CD4-positive, alpha-beta T cell (primary cell): ENCODE measurements at regions not wholly inside any gene's neighbourhood (a gene's known extent, or its start where the extent isn't known, plus 50 kb on each side); places are given as distances from the start of the nearest gene placed in this dataset.

ENCODE experiments used
- ATAC-seq: fragments of 200-7000 bp; cut with Tn5 transposase; one replicate; pipeline ENCODE4 v1.10.0; 2022; ENCODE audit warnings: mild to moderate bottlenecking; ENCODE audit not compliant: poor library complexity
- CTCF ChIA-PET: fragments of 350-600 bp; sonication (Branson Sonifier 250); formaldehyde crosslinking; loops from one replicate; lab custom pipeline; 2021; ENCODE audit warnings: antibody characterized with exemption, inconsistent platforms; lab: Charles Lee
- POLR2A ChIA-PET: fragments of 350-600 bp; sonication (Branson Sonifier 250); formaldehyde crosslinking; loops from one replicate; lab custom pipeline; 2021; ENCODE audit warnings: antibody characterized with exemption, inconsistent platforms; lab: Charles Lee
- DNase-seq, 14 experiments: peaks; one replicate each; pipeline ENCODE4 v3.0.0-alpha.2; 2013 to 2020; ENCODE audit warnings: mixed read lengths in 2 of 14
- H3K27ac ChIP-seq, 2 donors: one replicate each; pipeline versions ENCODE4 v1.5.1 to v1.7.0; 2013; ENCODE audit warnings: low read length in 2 of 2, low read depth in 1 of 2, mild to moderate bottlenecking in 1 of 2
- H3K27me3 ChIP-seq, 2 experiments: 1 replicate in 1 of 2; 2 replicates in 1 of 2; pipeline versions ENCODE4 v1.6.1 to v1.7.0; 2013; ENCODE audit warnings: low read length in 2 of 2, control low read depth in 1 of 2, mild to moderate bottlenecking in 1 of 2, moderate library complexity in 1 of 2; ENCODE audit not compliant: insufficient read depth in 2 of 2, control insufficient read depth in 1 of 2
- H3K36me3 ChIP-seq: one replicate; pipeline ENCODE4 v1.6.1; 2013; ENCODE audit warnings: low read length, control low read depth; ENCODE audit not compliant: insufficient read depth
- H3K4me1 ChIP-seq: one replicate; pipeline ENCODE4 v1.6.1; 2013; ENCODE audit warnings: low read length, control low read depth; ENCODE audit not compliant: insufficient read depth
- H3K4me3 ChIP-seq: one replicate; pipeline ENCODE4 v1.5.1; 2013; ENCODE audit warnings: mild to moderate bottlenecking, low read length, moderate library complexity
- H3K9me3 ChIP-seq, 2 experiments: 1 replicate in 1 of 2; 2 replicates in 1 of 2; pipeline versions ENCODE4 v1.6.1 to v1.7.0; 2013; ENCODE audit warnings: low read length in 2 of 2, mild to moderate bottlenecking in 2 of 2, control low read depth in 1 of 2, moderate library complexity in 1 of 2; ENCODE audit not compliant: control insufficient read depth in 1 of 2, insufficient read depth in 1 of 2
- H3K27ac Mint-ChIP-seq: one replicate; pipeline ENCODE4 v1.8.0; 2020; ENCODE audit warnings: mixed read lengths
- H3K27me3 Mint-ChIP-seq: one replicate; pipeline ENCODE4 v1.8.0; 2021; ENCODE audit warnings: mixed read lengths
- H3K36me3 Mint-ChIP-seq: one replicate; pipeline ENCODE4 v1.8.0; 2021; ENCODE audit warnings: low read depth, mixed read lengths
- H3K4me1 Mint-ChIP-seq: one replicate; pipeline ENCODE4 v1.8.0; 2021; ENCODE audit warnings: low read depth, mixed read lengths
- H3K4me3 Mint-ChIP-seq: one replicate; pipeline ENCODE4 v1.8.0; 2020; ENCODE audit warnings: mild to moderate bottlenecking, mixed read lengths
- H3K9me3 Mint-ChIP-seq: one replicate; pipeline ENCODE4 v1.8.0; 2020; ENCODE audit warnings: mixed read lengths
- CTCF ChIP-seq: fragments of 200-600 bp; IDR thresholded peaks from one replicate; pipeline ENCODE4 v1.8.0; 2022; ENCODE audit warnings: antibody characterized with exemption, mild to moderate bottlenecking
- intact Hi-C, 2 experiments: fragments of 100-400 bp; cut with DNase I in 1 of 2; cut with micrococcal nuclease in 1 of 2; formaldehyde crosslinking; loops; one replicate each; pipeline versions ENCODE4 v1.15.1 to v1.9.0; 2023 to 2025; cut with DNase I, micrococcal nuclease

- Histone ChIP-seq H3K27ac (no peak overlapping the region), H3K4me3 (no peak overlapping the region), H3K27me3 (peaks cover 36 to 38% of the 10 kb centered on the region in 2 experiments), H3K9me3 (peaks cover 0 to 41% of the 10 kb centered on the region in 2 experiments), H3K36me3 (no peaks in the 10 kb centered on the region), H3K4me1 (peaks cover 7% of the 10 kb centered on the region)
- H3K27me3 Mint-ChIP-seq = peaks cover 56% of the 10 kb centered on the region
- ATAC-seq (no peak), DNase-seq (no peak)
- no peaks in the 10 kb centered on the region for H3K9me3 Mint-ChIP-seq
- no peak overlapping the region for H3K4me3 Mint-ChIP-seq
- H3K4me1 Mint-ChIP-seq = peaks cover 4% of the 10 kb centered on the region
- intact Hi-C loops = no loop called here
- H3K27ac Mint-ChIP-seq = no peak overlapping the region
- TF ChIP-seq CTCF = no peak
- no peaks in the 10 kb centered on the region for H3K36me3 Mint-ChIP-seq
- ChIA-PET POLR2A (no interaction called here), CTCF (no interaction called here)
Observed at GRCh38 chr7:1369916-1370657, 89.2 kb downstream of the MICALL2 start.

- H3K4me1 ChIP-seq = peaks cover 7% of the 10 kb centered on the region
- Mint-ChIP-seq H3K27ac (no peak overlapping the region), H3K27me3 (peaks cover 51% of the 10 kb centered on the region), H3K4me1 (peaks cover 4% of the 10 kb centered on the region), H3K4me3 (no peak overlapping the region), H3K36me3 (no peaks in the 10 kb centered on the region), H3K9me3 (no peaks in the 10 kb centered on the region)
- ChIA-PET CTCF (no interaction called here), POLR2A (no interaction called here)
- intact Hi-C loops = no loop called here
- ATAC-seq = no peak
- H3K36me3 ChIP-seq = no peaks in the 10 kb centered on the region
- H3K27me3 ChIP-seq = peaks cover 34 to 36% of the 10 kb centered on the region in 2 experiments
- H3K4me3 ChIP-seq = no peak overlapping the region
- DNase-seq = no peak
- no peak for TF ChIP-seq CTCF
- H3K27ac ChIP-seq = no peak overlapping the region
- peaks cover 0 to 34% of the 10 kb centered on the region in 2 experiments for H3K9me3 ChIP-seq
Observed at GRCh38 chr7:1370738-1371137, 88.5 kb downstream of the MICALL2 start.

GRCh38 chr7:1372063-1372462 lies 87.2 kb downstream of the MICALL2 start:
- Mint-ChIP-seq H3K4me3 (no peak overlapping the region), H3K27me3 (peaks cover 52% of the 10 kb centered on the region), H3K9me3 (no peaks in the 10 kb centered on the region), H3K4me1 (peaks cover 4% of the 10 kb centered on the region), H3K36me3 (no peaks in the 10 kb centered on the region), H3K27ac (no peak overlapping the region)
- H3K4me3 ChIP-seq = no peak overlapping the region
- H3K9me3 ChIP-seq = peaks cover 0 to 26% of the 10 kb centered on the region in 2 experiments
- no peak for TF ChIP-seq CTCF
- H3K4me1 ChIP-seq = peaks cover 7% of the 10 kb centered on the region
- ChIA-PET POLR2A (no interaction called here), CTCF (no interaction called here)
- H3K27ac ChIP-seq = no peak overlapping the region
- H3K27me3 ChIP-seq = peaks cover 27 to 38% of the 10 kb centered on the region in 2 experiments
- ATAC-seq (no peak), DNase-seq (no peak)
- intact Hi-C loops = no loop called here
- no peaks in the 10 kb centered on the region for H3K36me3 ChIP-seq
